Activated CD8-positive, alpha-beta memory T cell treated with anti-CD3 and anti-CD28 coated beads for 24 hours (primary cell): ENCODE measurements at regions not wholly inside any gene's neighbourhood (a gene's known extent, or its start where the extent isn't known, plus 50 kb on each side); places are given as distances from the start of the nearest gene placed in this dataset.

Experiments
- DNase-seq: peaks from one replicate; pipeline ENCODE4 v3.0.0-alpha.2; 2020

DNA sequence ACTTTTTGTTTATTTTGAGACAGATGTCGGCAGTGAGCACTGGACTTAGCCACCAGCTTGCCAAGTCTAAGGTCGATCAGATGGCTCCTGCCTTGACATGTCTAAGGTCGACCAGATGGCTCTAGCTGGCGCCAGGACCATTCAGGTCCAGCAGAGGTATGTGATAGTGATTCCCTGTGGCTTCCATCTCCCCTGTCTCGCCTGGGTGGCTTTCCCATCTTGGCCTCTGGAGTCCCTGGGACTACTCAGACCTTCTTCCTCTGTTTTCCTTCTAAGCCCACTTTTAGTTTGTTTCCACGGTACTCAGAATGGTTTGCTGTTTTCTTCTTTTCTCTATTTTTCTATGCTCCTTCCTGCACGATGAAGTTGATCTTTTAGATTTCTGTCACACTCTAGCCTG lies 1435.7 kb downstream of the UQCRFS1 start:
- no peak for DNase-seq

DNA sequence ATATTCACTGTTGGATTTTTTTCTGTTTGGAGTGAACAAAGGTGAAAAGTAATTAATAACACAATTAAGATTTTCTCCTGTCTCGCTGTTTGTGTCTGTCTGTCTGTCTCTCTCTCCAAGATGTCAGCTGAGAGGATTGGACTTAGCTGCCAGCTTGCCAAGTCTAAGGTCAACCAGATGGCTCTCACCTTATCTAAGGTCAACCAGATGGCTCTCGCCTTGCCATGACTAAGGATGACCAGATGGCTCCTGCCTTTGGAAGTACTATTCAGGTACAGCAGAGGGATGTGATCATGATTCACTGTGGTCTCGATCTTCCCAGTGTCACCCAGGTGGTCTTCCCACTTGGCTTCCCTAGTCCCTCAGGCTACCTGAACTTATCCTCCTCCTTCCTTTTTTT lies 1436.4 kb downstream of the UQCRFS1 start:
- no peak for DNase-seq

DNA sequence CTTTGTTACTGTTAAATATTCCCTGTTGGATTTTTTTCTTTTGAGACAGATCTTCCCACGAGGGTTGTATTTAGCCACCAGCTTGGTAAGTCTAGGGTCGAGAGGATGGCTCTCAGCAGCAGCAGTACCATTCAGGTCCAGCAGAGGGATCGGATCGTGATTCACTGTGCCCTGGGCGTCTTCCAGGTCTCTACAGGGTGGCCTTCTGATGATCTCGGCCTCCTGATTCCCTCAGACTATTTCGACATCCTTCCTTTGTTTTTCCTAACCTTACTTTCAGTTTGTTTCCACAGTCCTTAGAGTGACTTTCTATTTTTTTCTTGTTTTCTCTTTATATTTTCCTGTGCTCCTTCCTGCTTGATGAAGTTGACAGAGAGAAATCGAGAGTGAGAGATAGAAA lies 1436.9 kb downstream of the UQCRFS1 start:
- no peak for DNase-seq

DNA sequence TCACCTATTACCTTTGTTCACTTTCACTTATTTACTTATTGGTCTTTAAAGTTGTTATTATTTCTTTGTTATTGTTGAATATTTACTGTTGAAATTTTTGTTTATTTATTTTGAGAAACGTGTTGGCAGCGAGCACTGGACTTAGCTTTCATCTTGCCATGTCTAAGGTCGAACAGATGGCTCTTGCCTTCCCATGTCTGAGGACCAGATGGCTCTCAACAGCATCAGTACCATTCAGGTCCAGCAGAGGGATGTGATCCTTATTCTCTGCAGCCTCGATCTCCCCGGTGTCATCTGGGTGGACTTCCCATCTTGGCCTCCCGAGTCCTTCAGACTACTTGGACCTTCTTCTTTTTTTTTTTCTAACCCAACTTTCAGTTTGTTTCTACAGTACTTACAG lies 1437.6 kb downstream of the UQCRFS1 start:
- no peak for DNase-seq

DNA sequence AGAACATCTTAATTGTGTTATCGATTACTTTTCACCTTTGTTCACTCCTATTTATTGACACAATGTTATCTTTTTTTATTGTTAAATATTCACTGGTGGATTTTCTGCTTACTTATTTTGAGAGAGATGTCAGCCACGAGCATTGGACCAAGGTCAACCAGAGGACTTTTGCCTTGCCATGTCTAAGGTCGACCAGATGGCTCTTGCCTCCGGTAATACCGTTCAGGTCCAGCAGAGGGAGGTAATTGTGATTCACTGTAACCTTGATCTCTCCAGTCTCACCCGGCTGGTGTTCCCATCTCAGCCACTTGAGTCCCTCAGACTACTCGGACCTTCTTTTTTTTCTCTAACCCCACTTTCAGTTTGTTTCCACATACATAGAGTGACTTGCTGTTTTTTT lies 1438.1 kb downstream of the UQCRFS1 start:
- DNase-seq = no peak

DNA sequence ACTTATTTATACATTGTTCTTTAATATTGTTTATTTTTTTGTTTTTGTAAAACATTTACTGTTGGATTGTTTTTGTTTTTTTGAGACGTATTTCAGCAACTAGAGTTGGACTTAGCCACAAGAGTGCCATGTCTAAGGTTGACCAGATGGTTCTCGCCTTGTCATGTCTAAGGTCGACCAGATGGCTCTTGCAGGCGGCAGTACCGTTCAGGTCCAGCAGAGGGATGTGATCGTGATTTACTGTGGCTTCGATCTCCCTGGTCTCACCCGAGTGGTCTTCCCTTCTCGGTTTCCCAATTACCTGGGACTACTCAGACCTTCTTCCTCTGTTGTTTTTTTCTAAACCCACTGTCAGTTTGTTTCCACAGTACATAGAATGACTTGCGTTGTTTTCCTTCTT lies 1438.6 kb downstream of the UQCRFS1 start:
- no peak for DNase-seq

DNA sequence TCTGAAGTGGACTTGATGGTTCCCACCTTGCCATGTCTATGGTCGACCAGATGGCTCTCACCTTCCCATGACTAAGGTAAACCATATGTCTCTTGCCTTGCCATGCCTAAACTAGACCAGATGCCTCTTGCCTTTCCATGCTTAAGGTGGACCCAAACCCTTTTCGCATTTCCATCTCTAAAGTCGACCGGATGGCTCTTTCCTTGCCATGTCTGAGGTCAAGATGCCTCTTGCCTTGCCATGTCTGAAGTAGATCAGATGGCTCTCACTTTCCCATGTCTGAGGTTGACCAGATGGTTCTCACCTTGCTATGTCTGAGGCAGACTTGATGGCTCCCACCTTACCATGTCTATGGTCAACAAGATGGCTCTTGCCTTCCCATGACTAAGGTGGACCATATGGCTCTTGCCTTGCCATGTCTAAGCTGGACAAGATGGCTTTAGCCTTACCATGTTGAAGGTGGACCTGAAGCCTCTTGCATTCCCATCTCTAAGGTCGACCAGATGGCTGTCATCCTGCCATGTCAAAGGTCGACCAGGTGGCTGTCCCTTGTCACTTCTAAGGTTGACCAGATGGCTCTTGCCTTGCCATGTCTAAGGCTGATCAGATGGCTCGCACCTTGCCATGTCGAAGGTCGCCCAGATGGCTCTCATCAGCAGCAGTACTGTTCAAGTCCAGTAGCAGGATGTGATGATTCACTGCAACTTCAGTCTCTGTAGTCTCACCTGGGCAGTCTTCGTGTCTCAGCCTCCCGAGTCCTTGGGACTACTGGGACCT lies 1439.4 kb downstream of the UQCRFS1 start:
- no peak for DNase-seq

DNA sequence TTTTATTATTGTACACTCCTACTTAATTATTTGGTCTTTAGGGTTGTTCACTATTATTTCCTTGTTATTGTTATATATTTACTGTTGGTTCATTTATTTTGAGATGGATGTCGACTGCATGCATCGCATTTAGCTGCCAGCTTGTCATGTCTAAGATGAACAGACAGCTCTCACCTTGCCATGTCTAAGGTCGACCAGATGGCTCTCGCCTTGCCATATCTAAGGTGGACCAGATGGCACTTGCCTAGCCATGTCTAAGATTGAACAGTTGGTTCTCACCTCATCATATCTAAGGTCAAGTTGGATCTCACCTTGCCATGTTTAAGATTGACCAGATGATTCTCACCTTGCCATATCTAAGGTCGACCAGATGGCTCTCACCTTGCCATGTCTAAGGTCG lies 1440.9 kb downstream of the UQCRFS1 start:
- no peak for DNase-seq

DNA sequence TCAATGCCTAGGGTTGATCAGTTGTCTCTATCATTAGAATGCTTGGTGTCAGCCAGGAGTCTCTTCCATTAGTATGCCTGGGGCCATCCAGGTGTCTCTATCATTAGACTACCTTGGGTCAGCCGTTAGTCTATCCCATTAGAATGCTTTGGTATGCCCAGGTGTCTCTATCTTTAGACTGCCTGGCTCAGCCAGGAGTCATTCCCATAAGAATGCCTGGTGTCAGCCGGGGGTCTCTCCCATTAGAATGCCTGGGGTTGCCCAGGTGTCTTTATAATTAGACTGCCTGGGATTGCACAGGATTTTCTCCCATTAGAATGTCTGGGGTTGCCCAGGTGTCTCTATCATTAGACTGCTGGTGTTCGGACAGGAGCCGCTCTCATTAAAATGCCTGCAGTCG lies 1442.9 kb downstream of the UQCRFS1 start:
- no peak for DNase-seq

DNA sequence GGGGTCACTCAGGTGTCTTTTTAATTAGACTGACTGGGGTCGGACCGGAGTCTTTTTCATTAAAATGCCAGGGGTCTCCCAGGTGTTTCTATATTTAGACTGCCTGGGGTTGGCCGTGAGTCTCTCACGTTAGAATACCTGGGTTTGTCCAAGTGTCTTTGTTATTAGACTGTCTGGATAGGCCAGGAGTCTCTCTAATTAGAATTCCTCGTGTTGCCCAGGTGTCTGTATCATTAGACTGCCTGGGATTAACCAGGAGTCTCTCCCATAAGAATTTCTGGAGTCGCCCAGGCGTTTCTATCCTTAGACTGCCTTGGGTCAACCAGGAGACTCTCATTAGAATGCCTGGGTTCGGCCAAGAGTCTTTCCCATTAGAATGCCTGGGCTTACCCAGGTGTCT lies 1445.7 kb downstream of the UQCRFS1 start:
- DNase-seq = no peak

DNA sequence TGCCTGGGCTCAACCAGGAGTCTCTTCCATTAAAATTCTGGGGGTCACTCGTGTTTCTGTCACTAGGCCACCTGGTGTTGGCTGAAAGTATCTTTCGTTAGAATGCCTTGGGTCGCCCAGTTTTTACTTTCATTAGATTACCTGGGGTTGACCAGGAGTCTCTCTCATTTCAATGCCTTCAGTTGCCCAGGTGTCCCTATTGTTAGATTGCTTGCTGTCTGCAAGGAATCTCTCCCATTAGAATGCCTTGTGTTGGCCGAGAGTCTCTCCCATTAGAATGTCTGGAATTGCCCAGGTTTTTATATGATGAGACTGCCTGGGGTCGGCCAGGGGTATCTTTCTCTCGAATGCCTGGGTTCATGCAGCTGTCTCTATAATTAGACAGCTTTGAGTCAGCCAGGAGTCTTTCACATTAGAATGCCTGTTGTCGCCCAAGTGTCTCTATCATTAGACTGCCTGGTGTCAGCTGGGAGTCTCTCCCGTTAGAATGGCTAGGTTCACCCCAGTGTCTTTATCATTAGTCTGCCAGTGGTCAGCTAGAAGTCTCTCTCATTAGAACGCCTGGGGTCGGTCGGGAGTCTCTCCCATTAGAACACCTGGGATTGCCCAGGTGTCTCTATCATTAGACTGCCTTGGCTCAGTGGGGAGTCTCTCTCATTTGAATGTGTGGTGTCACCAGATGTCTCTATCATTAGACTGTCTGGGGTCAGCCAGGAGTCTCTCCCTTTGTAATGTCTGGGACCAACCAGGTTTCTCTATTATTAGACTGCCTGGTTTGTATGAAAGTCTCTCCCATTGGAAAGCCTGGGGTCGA lies 1446.8 kb downstream of the UQCRFS1 start:
- DNase-seq = no peak

DNA sequence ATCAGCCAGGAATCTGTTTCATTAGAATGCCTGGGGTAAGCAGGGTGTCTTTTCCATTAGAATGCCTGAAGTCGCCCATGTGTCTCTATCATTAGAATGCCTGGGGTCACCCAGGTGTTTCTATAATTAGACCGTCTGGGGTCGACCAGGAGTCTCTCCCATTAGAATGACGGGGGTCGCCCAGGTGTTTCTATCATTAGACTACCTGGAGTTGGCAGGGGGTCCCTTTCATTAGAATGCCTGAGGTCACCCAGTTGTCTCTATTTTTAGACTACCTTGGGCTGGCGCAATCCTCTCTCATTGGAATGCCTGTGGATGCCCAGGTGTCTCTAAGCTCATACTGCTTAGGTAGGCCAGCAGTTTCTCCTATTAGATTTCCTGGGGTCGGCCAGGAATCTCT lies 1447.6 kb downstream of the UQCRFS1 start:
- no peak for DNase-seq

DNA sequence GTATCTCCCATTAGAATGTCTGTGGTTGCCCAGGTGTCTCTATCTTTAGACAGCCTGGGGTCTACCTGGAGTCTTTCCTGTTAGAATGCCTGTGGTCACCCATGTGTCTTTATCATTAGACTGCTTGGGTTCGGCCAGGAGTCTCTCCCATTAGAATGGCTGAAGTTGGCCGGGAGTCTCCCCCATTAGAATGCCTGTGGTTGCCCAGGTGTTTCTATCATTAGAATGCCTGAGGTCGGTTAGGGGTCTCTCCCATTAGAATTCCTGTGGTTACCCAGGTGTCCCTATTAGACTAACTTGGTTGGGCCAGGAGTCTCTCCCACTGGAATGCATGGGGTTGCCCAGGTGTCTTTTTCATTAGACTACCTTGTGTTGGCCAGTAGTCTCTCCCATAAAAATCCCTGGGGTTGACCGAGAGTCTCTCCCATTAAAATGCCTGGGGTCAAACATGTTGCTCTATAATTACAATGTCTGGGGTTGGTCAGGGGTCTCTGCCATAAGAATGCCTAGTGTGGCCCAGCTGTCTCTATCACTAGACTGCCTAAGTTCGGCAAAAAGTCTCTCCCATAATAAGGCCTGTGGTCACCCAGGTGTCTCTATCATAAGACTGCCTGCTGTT lies 1448.7 kb downstream of the UQCRFS1 start:
- peak; percentile 5 for DNase-seq

DNA sequence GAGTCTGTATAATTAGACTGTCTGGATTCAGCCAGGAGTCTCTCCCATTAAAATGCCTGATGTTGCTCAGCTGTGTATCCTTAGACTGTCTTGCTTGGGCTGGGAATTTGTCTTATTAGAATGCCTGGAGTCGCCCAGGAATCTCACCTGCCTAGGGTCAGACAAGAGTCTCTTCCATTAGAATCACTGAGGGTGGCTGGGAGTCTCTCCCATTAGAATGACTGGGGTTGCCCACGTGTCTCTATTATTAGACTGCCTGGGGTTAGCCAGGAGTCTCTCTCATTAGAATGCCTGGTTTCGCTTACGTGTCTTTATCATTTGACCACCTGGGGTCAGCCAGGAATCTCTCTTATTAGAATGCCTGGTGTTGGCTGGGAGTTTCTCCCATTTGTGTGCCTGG lies 1450.0 kb downstream of the UQCRFS1 start:
- peak; percentile 7 for DNase-seq

DNA sequence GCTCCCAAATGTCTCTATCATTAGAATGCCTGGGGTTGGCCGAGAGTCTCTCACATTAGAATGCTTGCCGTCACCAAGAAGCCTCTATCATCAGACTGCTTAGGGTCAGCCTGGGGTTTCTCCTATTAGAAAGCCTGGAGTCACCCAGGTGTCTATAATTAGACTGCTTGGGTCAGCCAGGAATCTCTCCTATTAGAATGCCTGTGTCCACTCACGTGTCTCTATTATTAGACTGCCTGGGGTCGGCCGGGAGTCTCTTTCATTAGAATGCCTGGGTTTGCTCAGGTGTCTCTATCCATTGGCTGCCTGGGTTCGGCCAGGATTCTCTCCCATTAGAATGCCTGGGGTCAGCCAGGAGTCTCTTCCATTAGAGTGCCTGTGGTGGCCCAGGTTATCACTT lies 1453.1 kb downstream of the UQCRFS1 start:
- DNase-seq = no peak

DNA sequence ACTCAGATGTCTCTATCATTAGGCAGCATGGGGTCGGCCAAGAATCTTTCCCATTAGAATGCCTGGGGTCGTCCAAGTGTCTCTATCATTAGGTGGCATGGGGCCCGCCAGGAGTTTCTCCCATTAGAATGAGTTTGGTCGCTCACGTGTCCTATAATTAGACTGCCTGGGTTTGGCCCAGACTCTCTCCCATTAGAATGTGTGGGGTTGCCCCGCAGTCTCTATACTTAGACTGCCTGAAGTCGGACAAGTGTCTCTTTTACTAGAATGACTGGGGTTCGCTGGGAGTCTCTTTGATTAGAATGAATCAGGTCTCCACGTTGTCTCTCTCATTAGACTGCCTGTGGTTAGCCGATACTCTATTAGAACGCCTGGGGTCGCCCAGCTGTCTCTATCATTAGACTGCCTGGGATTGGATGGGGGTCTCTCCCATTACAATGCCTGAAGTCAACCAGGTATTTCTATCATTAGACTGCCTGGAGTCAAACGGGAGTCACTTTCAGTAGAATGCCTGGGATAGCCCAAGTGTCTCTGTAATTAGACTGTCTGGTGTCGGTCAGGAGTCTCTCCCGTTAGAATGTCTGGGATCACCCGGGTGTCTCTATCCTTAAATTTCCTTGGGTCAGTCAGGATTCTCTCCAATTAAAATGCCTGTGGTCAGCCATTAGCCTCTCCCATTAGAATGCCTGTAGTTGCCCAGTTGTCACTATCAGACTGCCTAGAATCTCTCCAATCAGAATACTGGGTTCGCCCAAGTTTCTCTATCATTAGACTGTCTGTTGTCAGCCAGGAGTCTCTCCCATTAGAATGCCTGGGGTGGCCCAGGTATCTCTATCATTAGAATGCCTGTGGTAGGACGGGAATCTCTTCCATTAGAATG lies 1454.1 kb downstream of the UQCRFS1 start:
- no peak for DNase-seq

DNA sequence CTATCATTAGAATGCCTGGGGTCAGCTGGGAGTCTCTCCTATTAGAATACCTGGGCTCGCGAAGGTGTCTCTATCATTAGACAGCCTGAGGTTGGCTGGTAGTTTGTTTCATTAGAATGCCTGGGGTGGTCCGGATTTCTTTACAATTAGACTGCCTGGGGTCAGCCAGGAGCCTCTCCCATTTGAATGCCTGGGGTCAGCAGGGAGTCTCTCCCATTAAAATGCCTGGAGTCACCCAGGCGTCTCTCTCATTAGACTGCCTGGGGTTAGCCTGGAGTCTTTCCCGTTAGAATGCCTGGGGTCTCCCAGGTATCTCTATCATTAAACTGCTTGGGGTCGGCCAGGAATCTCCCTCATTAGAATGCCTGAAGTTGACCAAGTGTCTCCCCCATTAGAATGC lies 1458.3 kb downstream of the UQCRFS1 start:
- no peak for DNase-seq

DNA sequence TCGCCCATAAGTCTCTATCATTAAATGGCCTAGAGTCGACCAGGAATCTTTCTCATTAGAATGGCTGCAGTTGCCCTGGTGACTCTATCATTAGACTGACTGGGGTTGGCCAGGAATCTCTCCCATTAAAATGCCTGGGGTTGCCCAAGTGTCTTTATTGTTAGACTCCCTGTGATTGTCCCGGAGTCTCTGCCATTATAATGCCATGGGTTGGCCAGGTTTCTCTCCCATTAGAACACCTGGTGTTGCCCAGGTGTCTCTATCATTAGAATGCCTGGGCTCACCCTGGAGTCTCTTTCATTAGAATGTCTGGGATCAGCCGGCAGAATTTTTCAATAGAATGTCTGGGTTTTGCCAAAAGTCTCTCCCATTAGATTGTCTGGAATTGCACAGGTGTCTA lies 1459.3 kb downstream of the UQCRFS1 start:
- no peak for DNase-seq

DNA sequence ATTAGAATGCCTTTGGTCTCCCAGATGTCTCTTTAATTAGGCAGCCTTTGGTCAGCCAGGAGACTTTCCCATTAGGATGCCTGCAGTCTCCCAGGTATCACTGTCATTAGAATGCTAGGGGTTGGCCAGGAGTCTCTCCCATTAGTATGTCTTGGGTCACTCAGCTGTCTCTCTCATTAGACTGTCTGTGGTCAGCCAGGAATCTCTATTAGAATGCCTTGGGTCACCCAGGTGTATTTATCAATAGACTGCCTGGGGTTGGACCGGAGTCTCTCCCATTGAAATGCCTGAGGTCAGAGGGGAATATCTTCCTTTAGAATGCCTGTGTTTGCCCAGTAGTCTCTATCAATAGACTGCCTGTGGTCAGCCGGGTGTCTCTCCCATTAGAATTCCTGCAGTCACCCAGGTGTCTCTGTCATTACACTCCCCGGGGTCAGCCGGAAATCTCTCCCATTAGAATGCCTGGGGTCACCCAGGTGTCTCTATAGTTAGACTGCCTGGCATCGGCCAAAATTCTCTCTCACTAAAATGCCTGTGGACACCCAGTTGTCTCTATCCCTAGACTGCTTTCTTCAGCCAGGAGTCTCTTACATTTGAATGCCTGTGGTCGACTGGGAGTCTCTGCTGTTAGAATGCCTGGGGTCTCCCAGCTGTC lies 1460.3 kb downstream of the UQCRFS1 start:
- no peak for DNase-seq

DNA sequence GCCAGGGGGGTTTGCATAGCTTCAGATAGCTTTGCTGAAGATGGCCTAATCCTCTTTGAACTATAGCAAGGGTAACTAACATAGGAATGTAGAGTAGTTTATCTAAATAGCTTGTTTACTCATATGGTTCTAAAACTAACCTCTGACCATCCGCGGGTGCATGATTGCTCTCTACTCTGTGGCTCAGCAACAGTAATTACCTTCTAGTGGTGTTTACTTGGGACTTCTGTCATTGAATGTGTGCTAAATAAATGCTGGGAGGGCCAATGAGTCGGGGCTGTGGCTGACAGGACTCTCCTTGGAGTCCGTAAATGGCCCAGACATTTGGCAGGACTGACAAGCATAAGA lies 1461.9 kb downstream of the UQCRFS1 start:
- no peak for DNase-seq

DNA sequence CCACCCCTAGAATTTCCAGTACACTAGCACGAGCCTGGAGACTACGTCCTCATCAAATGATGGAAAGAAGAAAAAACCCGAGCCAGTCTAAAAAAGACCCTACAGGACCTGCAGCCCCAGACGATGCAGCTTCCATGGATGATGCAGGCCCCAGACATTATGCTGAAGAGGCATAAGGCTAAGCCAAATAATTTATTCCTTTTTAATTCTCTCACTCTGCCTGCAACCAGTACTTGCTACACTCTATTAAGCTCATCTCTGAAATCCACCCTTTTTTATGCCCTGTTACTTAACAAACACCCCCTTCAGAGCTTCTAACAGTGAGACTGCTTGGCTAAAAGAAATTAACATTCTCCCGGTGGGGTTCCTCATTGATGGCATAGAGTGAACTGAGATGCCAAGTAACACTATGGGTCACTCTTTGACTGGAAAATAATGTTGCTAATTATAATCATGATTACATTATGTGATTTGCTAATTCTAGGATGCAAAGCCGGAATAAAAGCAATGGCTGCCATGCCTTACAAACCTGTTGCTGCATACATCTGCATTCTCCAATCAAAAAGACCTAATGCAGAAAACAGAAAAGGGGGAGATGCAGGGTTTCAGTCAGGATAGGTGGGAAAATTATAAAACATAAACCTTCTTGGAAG lies 1462.4 kb downstream of the UQCRFS1 start:
- DNase-seq = no peak

DNA sequence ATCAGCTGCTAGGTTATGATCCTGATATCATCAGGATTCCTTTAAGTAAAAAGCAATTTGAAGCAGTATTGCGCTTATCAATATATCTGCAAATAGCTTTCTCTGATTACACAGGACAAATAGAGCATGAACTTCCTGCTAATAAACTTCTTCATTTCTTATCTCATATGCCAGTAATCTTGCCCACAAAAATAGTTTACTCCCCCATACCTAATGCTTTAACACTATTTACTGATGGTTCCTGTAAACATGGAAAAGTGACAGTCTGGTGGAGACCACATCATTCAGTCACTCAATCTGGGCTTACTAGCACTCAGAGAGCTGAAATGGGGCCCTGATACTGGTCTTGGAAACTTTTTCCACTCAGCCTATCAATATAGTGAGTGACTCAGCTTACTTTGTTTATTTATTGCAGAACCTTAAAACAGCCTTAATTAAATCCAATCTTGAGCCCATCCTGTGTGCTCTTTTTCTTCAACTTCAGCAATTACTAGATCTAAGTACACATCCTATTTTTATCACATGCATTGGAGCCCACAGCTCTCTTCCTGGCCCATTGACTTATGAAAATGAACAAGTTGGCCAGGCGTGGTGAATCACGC lies 1464.3 kb downstream of the UQCRFS1 start:
- no peak for DNase-seq
